ENCODE measurements at regions not wholly inside any gene's neighbourhood (a gene's known extent, or its start where the extent isn't known, plus 50 kb on each side); places are given as distances from the start of the nearest gene placed in this dataset.

- DNase-seq (ENCODE audit: low spot score) = no peak
- intact Hi-C loops (cut with DNase I) = no loop called here
Observed at GRCh38 chr13:103795892-103796478, 729.8 kb upstream of the SLC10A2 start.

GRCh38 chr13:103794526-103794925 lies 728.3 kb upstream of the SLC10A2 start:
- no peak for DNase-seq (ENCODE audit: low spot score)
- intact Hi-C loops (cut with DNase I) = no loop called here

GRCh38 chr13:103788061-103788652 lies 721.9 kb upstream of the SLC10A2 start:
- intact Hi-C loops (cut with DNase I) = no loop called here
- no peak for DNase-seq (ENCODE audit: low spot score)

GRCh38 chr13:103772576-103772975 lies 706.4 kb upstream of the SLC10A2 start:
- intact Hi-C loops (cut with DNase I) = no loop called here
- DNase-seq (ENCODE audit: low spot score) = no peak

- intact Hi-C loops (cut with DNase I) = no loop called here
- DNase-seq (ENCODE audit: low spot score) = no peak
Observed at GRCh38 chr13:103762523-103762922, 696.3 kb upstream of the SLC10A2 start.

- DNase-seq (ENCODE audit: low spot score) = no peak
- intact Hi-C loops (cut with DNase I) = no loop called here
Observed at GRCh38 chr13:103759361-103759760, 693.1 kb upstream of the SLC10A2 start.

GRCh38 chr13:103758222-103758621 lies 692.0 kb upstream of the SLC10A2 start:
- intact Hi-C loops (cut with DNase I) = no loop called here
- no peak for DNase-seq (ENCODE audit: low spot score)

- intact Hi-C loops (cut with DNase I) = no loop called here
- DNase-seq (ENCODE audit: low spot score) = no peak
Observed at GRCh38 chr13:103757361-103757760, 691.1 kb upstream of the SLC10A2 start.

GRCh38 chr13:103754783-103755182 lies 688.6 kb upstream of the SLC10A2 start:
- DNase-seq (ENCODE audit: low spot score) = no peak
- intact Hi-C loops (cut with DNase I) = no loop called here

- intact Hi-C loops (cut with DNase I) = no loop called here
- DNase-seq (ENCODE audit: low spot score) = no peak
Observed at GRCh38 chr13:103734837-103735236, 668.6 kb upstream of the SLC10A2 start.

- DNase-seq (ENCODE audit: low spot score) = no peak
- intact Hi-C loops (cut with DNase I) = no loop called here
Observed at GRCh38 chr13:103731959-103732358, 665.7 kb upstream of the SLC10A2 start.

GRCh38 chr13:103730407-103730806 lies 664.2 kb upstream of the SLC10A2 start:
- no peak for DNase-seq (ENCODE audit: low spot score)
- intact Hi-C loops (cut with DNase I) = no loop called here

- no peak for DNase-seq (ENCODE audit: low spot score)
- intact Hi-C loops (cut with DNase I) = no loop called here
Observed at GRCh38 chr13:103726808-103727207, 660.6 kb upstream of the SLC10A2 start.

GRCh38 chr13:103716718-103717117 lies 650.5 kb upstream of the SLC10A2 start:
- no peak for DNase-seq (ENCODE audit: low spot score)
- intact Hi-C loops (cut with DNase I) = no loop called here

- intact Hi-C loops (cut with DNase I) = no loop called here
- DNase-seq (ENCODE audit: low spot score) = no peak
Observed at GRCh38 chr13:103715335-103715734, 649.1 kb upstream of the SLC10A2 start.

- DNase-seq (ENCODE audit: low spot score) = no peak
- intact Hi-C loops (cut with DNase I) = no loop called here
Observed at GRCh38 chr13:103703246-103703645, 637.0 kb upstream of the SLC10A2 start.

- intact Hi-C loops (cut with DNase I) = no loop called here
- DNase-seq (ENCODE audit: low spot score) = no peak
Observed at GRCh38 chr13:103698000-103698399, 631.8 kb upstream of the SLC10A2 start.

- DNase-seq (ENCODE audit: low spot score) = no peak
Observed at GRCh38 chr13:103695320-103695719, 629.1 kb upstream of the SLC10A2 start.

GRCh38 chr13:103694471-103694870 lies 628.3 kb upstream of the SLC10A2 start:
- DNase-seq (ENCODE audit: low spot score) = no peak

More at GRCh38 chr13:103695320-103695719, 629.1 kb upstream of the SLC10A2 start:
- intact Hi-C loops (cut with DNase I) = no loop called here

GRCh38 chr13:103694033-103694432 lies 627.8 kb upstream of the SLC10A2 start:
- intact Hi-C loops (cut with DNase I) = no loop called here
- DNase-seq (ENCODE audit: low spot score) = no peak

More at GRCh38 chr13:103694471-103694870, 628.3 kb upstream of the SLC10A2 start:
- intact Hi-C loops (cut with DNase I) = no loop called here

- intact Hi-C loops (cut with DNase I) = no loop called here
- DNase-seq (ENCODE audit: low spot score) = no peak
Observed at GRCh38 chr13:103692442-103692841, 626.2 kb upstream of the SLC10A2 start.

Data from posterior vena cava (tissue), 2 donors.